HuH-7 (cell line): ENCODE measurements at regions not wholly inside any gene's neighbourhood (a gene's known extent, or its start where the extent isn't known, plus 50 kb on each side); places are given as distances from the start of the nearest gene placed in this dataset.

Experiments used
- DNase-seq: peaks from one replicate; pipeline ENCODE4 v3.0.0; 2011; ENCODE audit warnings: low spot score

DNA sequence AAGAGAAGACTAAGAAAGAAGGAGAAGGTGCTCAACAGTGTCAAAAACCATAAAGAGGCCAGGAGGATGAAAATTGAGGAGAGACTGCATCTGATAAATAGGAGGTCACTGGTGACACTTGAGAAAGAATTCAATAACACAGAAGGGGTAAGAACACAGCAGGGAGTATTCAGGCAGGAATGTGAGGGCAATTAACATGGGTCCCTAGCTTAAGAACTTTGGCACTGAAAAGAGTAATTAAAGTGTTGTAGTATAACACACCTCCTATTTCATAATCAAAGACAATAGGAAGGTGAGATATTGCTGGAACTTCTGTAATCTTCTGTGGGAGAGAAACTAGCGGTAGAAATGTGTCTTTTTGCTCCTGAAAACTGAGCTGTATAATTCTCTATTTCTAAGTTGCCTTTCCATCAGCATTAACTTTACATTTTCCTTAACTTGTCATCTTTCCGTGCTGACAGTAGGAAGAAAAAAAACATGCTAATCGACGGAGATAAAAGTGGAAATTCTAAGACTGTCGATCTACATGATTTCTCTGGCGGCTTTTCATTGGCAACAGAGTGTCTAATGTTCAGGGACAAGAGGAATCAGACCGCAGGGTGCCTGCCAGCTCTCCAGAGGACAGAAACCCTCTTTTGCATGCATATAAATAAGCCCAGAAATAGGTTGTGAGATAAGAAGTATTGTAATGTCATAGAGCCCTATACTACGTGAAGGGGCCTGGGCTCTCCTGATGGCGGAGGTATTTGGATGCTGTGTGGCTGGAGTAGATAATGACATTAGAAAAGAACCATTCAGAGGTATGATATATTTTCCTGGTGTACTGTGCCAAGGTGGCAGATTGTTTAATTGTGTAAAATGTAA is 147.9 kb upstream of the GAP43 start:
- no peak for DNase-seq

DNA sequence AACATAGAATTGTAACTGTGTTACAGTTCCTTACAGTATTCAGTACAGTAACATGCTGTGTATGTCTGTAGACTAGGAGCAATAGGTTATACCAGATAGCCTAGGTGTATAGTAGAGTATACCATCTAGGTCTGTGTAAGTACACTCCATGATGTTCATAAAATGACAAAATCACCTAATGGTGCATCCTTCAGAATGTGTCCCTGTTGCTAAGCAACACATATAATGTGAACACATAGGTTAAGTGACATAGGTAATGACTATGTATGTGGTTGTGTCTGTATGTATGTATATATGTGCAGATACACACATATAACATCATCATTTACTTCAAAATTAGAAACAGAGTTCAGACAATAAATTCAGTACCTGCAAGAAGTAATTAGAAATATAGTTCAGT is 146.8 kb upstream of the GAP43 start:
- no peak for DNase-seq

DNA sequence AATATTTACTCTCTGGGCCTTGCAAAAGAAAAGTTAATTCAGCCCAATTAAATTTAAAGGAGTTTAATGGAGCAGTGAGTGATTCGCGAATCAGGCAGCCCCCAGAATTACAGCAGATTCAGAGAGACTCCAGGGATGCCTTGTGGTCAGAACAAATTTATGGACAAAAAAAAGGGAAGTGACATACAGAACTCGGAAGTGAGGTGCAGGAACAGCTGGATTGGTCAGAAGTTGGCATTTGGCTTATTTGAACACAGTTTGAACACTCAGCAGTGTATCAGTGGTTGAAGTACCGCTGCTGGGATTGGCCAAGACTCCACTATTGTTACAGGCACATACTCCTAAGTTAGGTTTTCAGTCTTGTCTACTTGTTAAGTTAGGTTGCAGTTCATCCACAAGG is 145.0 kb upstream of the GAP43 start:
- DNase-seq, result no peak

DNA sequence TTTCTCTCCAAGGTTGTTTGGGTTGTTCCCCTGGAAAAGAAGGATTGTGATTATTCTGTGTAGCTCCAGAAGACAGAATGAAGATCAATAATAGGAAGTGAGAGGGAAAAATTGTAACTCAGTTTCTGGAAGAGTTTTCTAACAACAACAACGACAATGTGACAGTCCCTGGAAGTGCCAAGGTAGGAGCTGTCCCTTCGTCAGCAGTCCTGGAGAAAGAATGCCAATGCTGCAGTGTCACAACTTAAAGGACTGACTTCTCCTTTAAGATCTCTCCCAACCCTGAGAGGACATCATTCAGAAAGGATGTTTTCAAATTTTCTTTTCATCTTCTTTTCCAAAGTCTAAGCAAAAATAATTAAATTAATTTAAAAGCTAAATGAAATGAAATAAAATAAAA is 136.4 kb upstream of the GAP43 start:
- no peak for DNase-seq

DNA sequence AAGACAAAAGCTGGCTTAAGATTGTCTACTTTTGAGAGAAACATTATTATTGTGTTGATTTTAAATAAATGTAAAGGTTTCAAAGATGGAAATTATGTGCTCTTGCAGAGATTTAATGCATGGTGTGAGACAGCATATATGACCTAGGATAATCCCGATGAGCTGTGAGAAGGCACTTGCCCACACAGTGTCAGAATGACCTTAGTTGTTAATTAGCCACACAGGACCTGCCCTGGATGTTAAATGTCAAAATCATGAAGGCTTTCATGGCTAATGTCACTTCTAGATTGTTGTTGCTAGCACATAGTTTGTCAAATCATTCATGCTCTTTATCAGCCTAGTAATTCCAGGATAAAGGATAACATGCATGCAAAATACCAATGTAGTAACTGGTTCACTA is 135.3 kb upstream of the GAP43 start:
- no peak for DNase-seq

DNA sequence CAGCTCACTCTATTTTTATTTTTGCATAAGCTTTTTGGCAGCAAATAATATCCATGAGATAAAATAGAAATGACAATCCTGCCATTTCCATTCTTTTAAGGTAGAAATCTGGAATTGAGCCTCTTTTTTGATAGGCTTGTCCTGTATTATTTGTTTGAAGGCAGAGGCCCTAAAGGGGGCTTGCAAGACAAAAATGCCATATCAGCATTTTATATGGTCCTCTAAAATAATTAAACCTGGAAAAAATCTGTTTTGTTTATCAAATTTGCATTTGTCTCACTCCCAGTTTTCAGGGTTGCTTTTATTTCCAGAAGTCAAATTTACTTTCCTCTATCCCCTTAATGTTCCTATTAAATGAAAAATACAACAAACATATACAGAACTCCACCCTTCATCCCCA is 134.9 kb upstream of the GAP43 start:
- DNase-seq, result no peak

DNA sequence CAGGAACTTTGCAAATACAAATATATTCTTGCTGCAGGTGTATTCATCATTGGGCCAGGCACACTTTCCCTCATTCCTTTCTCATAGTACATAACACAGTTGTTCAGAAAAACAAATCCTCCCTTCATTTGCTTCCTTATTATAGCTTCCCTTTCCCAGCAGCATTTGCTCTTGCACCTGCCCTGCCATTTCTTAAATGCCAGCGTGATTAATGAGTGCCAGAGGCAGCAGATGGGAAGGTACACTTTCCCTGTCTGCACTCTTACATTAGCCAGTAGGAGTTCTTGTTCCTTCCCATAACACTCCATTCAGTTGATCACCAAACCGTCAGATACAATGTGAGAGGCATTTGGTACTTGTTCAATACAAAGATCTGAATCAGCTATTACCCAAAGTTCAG is 128.5 kb upstream of the GAP43 start:
- DNase-seq, result no peak

DNA sequence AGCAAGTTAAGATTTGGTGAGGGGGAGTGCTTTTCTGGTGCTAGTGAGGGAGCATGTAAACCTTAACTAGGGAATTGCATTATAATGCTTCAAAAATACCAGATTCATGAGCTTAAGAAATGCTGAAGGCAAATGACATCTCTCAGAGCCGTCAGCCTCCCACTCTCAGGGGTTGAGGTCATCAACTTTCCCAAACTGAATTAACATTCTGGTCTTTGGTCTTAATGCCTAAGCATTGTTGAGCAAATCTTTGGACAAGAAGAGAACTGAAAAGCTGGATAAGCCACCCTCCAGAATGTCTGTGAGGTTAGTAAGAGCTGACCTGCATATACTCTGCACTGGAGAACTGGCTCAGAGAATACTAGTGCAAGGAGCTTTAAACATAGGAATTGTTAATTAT is 124.9 kb upstream of the GAP43 start:
- DNase-seq, result no peak

DNA sequence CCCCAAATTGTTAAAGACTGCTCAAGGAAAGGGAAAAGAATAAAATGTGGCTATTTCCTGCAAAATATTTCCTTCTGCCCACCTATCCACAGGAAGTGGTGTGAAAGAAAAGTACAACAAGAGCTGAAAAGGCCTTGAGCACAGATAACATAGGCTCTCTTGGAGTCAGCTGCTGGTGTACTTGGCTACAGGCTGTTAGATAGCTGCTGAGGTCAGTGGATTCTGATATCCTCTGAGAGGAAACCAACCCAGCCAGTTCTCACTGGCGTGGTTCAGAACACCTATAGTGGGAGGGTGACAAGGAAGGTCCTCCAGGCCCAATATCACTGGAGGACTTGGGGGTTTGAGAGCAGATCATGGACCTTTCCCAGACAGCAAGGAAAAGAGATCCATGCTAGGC is 124.4 kb upstream of the GAP43 start:
- no peak for DNase-seq

DNA sequence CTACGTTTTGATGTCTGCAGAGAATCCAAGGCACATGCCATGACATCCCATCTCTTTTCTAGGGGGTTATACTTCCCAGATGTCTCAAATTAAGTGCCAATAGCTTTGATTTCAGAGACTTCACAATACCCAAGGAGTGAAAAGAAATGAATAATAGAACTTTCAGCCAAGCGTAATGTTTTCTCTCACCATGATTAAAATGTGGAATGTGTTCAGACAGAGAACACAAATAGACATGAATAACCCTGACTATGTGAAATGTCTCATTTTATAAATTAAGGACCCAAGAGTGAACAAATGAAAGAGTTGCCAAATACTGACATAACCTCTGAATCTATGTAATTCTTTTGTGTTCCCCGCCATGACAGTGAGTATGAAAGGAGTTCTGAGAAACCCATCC is 123.6 kb upstream of the GAP43 start:
- no peak for DNase-seq

DNA sequence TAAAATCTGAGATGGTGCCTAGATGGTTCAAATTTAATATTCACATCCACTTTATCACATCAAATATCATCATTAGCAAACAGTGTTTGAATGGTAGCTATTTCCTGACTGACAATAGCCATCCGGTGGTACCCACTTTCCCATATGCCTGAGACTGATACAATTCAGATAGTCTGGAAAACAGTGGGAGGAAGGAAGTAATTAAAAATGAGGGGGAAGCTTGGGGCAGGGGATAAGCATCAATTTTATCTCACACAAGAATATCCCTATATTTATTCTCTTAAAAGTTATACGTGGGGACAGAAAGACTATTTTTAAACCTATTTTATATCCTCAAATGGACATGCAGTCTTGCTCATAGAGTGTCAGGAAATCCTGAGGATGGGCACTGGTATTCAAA is 122.5 kb upstream of the GAP43 start:
- no peak for DNase-seq

DNA sequence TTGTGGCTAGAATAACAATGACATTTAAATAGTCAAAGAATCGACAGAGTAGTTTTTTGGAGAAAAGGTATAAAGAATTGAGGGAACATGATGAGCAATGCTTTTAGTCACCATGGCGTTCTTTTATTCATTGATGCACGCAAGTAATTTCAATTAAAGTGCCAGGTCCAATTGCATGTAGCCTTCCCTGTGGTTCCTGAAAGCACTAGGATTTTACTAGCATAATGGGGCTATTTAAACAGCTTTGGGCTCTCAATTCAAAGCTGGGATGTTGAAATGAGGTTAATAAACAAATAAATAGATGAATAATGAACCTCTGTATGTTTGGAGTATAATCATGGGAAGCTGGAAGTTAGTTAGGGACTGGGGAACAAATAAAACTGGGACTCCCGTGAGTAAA is 121.2 kb upstream of the GAP43 start:
- DNase-seq, result no peak

DNA sequence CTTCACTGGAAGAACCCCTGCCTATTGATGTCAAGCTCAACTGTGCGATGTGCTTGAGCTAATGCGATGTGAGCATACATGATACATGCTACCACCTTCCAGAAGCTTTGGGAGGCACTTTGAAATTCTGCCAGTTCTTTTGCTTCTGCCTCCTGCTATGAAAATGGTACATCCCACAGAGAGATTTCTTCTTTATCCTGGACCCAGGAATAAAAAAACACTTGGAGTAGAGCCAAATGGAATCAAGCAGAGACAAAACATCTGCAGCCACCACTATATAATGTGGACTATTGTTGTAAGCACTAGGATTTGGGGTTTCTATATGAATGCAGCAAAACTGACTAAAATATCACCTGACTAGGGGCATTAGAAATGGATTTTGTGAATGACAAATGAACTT is 119.9 kb upstream of the GAP43 start:
- no peak for DNase-seq

DNA sequence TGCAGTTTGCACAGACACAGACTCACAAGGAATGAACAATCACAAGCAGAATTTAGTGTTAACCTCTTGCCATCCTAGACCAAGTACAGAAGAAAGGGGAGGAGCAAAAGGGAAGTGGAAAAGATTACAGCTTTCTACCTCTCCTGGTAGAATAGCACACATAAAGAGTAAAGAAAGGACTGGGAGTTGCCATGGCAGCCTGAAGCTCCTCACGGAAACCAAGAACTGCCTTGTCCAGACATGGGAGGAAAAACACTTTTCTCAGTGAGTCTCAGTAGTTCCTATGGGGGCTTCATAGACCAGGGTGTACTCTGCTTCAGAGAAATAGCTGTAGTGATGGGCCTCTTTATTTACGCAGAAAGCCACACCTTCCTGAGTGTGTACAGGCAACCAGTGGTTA is 114.7 kb upstream of the GAP43 start:
- DNase-seq, result no peak

DNA sequence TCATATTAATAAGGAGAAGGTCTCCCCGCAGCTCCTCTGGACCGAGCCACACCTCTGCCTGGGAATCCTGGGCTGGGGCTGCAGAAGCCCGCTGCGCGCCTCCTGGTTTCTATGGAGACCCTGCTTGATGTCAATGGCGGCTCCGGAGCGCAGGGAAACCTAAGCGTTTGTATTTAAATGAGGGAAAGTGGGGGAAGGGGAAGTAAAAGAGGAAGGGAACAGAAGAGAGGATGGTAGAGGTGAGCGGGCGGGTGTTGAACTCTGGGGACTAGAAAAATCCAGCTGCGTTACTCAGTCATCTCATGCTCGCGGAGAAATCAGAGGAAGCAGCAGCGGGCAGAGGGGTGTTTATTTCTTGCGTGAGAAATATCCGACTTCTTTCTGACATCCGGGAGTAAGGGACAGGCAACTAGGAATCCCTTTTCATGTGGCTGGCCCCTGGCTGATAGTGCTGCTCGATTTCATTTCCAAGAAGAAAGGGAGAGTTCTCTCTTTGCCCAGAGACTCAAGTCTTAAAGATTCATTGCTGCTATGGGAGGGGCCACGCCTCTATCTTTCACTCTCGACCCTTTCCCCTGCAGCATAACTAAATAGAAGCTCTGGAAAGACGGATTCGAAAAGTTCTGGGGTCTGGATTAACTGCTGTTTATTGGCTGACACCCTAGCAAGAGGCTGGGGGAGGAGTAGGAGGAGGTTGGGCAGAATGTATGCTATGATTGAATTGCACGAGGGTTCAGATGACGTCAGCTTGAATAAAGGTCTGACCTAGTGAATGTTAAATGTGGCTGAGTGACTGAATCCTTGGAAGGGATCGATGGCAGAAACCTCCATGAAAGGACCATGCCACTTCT is 110.5 kb upstream of the GAP43 start:
- DNase-seq, result peak; percentile 12

DNA sequence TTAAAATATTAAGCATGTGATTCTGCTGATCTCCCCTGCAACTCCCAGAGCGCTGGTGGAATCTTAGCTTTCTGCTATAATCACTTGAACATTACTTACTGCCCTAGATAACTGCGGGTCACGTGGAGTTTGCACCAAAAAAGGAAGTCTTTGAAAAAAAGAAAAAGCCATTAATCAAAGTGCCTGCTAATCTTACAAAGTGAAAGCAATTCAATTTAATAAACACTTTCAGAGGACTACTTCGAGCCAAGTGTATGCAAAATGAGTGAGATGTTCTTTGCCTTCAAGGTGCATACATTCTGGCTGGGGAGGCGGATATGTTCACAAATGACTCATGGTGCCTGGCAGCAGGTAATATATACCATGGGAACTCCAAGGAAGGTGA is 109.9 kb upstream of the GAP43 start:
- DNase-seq, result no peak

DNA sequence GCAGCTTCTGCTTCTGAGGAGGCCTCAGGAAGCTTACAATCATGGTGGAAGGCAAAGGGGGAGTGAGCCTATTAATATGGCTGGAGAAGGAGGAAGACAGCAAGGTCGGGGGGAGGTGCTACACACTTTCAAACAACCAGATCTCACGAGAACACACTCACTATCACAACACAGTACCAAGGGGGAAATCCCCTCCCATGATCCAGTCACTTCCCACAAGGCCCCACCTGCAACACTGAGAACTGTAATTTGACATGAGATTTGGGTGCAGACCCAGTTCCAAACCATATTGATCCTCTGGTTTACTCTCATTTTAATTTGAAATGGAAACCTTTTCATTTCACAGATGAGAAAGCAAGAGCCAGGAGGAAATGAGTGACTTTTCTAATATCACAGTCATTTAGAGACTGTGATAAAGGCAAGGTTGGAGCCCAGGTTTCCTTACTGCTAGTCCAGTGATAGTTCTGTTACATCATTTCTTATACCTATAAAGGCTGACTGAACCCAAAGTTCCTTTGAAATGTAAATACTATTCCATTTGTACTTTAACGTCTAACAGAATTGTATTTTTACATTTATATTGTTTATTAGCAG is 105.8 kb upstream of the GAP43 start:
- no peak for DNase-seq

DNA sequence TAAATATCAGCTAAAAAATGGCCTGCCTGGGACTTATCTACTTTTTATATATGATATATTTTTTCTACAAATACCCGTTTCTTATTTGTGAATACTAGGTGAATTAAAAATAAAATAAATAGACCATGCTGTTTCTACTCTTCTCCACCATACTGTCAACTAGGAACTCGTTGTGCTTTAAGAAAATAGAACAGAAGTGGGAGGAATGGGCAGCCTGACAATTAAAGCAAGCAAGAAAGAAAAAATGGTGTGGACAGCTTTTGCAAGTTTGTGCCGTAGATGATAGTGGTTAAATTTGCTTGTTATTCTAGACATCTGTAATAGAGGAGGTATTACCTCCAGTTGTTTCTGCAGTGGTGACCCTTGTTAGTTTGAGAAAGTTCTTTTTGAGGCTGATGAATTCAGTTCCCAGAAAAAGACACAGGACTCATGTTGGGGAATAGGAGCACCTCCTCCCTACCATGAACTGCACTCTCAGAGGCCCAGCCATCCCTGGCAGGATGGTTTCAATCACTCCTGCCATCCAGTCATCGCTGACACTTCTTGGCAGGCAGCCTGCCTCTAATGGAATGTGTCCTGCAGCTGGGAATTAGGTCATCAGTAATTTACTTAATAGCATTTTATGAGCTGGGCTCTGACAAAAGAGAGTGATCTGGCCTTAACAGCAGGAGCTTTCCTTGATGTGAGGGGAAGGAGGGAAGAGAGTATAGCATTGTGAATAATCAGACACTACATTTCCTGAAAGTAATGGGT is 105.0 kb upstream of the GAP43 start:
- no peak for DNase-seq

DNA sequence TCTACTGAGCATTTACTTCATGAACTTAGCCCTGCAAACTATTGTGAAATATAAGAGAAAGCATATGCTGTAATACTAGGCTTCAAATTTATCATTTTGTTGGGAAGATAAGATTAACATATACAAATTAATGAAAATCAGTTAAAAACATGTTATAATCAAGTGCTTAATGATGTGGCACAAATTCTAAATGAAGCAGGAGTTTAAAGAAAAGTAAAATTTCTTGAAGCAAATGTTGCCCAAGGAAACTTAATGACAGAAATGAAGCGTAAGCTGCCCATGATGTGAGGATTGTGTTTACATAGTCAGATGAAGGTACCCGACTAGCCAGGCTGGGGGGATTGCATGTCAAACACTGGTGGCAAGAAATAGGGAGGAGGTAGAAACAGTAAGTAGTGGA is 103.1 kb upstream of the GAP43 start:
- DNase-seq, result no peak

DNA sequence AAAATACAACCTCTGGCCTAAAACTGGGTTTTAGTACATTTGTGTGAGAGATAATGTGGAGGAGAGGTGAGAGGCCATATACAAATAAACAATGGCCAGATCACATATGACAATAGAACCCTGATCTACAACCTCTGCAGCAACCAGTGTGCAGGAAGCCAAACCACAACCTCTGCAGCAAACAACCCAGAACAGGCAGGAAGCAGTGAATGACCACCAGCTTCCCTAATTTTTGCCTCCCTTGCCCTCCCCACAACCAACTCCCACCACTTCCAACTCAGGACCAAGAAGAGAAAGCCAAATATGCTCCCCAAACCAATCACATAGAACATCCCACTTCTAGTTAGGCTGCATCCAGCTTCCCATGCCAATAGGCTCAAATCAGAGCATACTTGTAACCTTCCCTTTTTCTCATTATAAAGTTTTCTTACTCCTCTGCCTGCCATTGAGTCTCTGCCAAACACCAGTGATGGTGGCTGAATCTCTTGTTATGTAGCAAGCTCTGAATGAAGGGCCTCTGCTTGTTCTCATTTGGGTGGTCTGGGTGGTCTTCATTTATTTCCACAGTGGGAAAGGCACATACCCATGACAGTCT is 102.6 kb upstream of the GAP43 start:
- DNase-seq, result no peak

DNA sequence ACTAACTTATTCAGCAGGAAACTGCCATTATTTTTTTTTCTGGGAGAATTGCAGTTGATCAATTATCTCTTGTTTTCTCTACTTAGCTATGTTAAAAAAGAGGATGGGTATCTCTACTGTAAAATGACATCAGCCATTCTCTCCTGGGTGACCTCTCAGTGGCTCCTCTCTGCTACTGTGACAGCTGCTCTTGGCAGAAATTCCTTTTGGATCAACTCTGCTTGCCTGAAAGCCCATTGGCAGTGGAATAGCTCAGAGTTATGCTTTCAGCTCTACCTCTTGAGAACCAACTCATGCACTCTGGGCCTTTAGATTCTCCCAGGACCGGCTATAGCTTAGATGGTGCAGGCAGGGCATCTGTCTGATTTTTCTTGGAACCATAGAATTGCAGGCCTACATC is 99.9 kb upstream of the GAP43 start:
- DNase-seq, result no peak

DNA sequence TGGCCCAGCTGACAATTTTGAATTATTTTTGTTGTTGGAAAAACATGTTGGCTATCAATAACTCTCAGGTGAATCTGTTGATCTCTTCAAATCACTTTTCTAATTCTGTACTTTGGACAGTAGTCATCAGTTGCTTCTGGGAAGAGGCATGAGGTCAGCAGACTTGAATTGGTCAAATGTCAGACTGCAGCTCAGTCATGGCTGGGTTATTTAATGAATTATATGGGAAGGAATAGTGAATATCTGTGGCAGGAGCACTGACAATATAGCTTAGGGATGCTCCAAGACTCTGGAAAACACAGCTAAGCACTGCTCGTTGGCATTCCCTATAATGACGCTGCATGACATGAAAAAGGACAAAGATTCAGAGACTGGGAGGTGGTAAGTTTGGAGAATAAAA is 98.8 kb upstream of the GAP43 start:
- no peak for DNase-seq
